Chondrocyte (in vitro differentiated cells): ENCODE measurements at regions not wholly inside any gene's neighbourhood (a gene's known extent, or its start where the extent isn't known, plus 50 kb on each side); places are given as distances from the start of the nearest gene placed in this dataset.

Experiments
- DNase-seq: peaks from one replicate; pipeline ENCODE4 v3.0.0; 2021; ENCODE audit warnings: mixed read lengths, low spot score
- H3K27ac Mint-ChIP-seq: one replicate; pipeline ENCODE4 v1.8.0; 2021; ENCODE audit warnings: mild to moderate bottlenecking, moderate library complexity, mixed read lengths; ENCODE audit not compliant: unreplicated experiment
- H3K27me3 Mint-ChIP-seq: 2 replicates; pipeline ENCODE4 v1.8.0; 2021; ENCODE audit warnings: low read depth, mixed read lengths
- H3K36me3 Mint-ChIP-seq: 2 replicates; pipeline ENCODE4 v1.8.0; 2021; ENCODE audit warnings: low read depth, mixed read lengths
- H3K4me1 Mint-ChIP-seq: 2 replicates; pipeline ENCODE4 v1.8.0; 2021; ENCODE audit warnings: low read depth, mild to moderate bottlenecking, mixed read lengths
- H3K4me3 Mint-ChIP-seq: one replicate; pipeline ENCODE4 v1.8.0; 2021; ENCODE audit warnings: mild to moderate bottlenecking, moderate library complexity, mixed read lengths; ENCODE audit not compliant: unreplicated experiment
- H3K9me3 Mint-ChIP-seq: 2 replicates; pipeline ENCODE4 v1.8.0; 2021; ENCODE audit warnings: low read depth, mixed read lengths
- TF ChIP-seq, protein P1 (sequence below): fragments of 200-600 bp; sonication (generic); IDR thresholded peaks from 2 replicates; pipeline ENCODE4 v1.5.0; 2021; ENCODE audit warnings: antibody characterized with exemption, mild to moderate bottlenecking, moderate library complexity

- TF ChIP-seq, protein P1, sequence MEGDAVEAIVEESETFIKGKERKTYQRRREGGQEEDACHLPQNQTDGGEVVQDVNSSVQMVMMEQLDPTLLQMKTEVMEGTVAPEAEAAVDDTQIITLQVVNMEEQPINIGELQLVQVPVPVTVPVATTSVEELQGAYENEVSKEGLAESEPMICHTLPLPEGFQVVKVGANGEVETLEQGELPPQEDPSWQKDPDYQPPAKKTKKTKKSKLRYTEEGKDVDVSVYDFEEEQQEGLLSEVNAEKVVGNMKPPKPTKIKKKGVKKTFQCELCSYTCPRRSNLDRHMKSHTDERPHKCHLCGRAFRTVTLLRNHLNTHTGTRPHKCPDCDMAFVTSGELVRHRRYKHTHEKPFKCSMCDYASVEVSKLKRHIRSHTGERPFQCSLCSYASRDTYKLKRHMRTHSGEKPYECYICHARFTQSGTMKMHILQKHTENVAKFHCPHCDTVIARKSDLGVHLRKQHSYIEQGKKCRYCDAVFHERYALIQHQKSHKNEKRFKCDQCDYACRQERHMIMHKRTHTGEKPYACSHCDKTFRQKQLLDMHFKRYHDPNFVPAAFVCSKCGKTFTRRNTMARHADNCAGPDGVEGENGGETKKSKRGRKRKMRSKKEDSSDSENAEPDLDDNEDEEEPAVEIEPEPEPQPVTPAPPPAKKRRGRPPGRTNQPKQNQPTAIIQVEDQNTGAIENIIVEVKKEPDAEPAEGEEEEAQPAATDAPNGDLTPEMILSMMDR = no peak
- Mint-ChIP-seq H3K27me3 (peaks cover 9% of the 10 kb centered on the region), H3K36me3 (no peaks in the 10 kb centered on the region), H3K27ac (no peak overlapping the region), H3K4me3 (no peak overlapping the region), H3K9me3 (peaks cover 7% of the 10 kb centered on the region), H3K4me1 (no peaks in the 10 kb centered on the region)
- no peak for DNase-seq
These were observed 298.7 kb upstream of the ARRDC4 start for GRCh38 chr15:97661796-97662195.

DNA sequence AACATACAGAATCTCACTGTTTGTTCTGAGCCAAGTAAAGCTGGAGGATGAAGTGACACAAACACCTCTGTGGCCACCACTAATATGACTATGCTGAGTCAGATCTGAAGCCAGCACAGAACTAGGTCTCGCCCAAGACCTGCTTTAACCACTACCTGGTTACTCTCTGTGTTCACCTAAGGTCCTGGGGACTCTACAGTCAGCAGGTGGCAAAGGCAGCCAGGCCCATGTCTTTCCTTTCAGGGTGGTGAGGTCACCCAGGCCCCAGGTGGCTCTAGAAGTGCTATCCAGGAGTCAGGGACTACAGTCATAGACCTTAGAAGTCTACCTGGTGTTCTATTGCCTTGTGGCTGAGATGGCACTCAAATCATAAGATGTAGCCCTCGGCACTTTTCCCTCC, 287.9 kb upstream of the ARRDC4 start:
- Mint-ChIP-seq H3K4me3 (no peak overlapping the region), H3K36me3 (no peaks in the 10 kb centered on the region), H3K4me1 (no peaks in the 10 kb centered on the region), H3K9me3 (peaks cover 13% of the 10 kb centered on the region), H3K27ac (no peak overlapping the region), H3K27me3 (peaks cover 3% of the 10 kb centered on the region)
- TF ChIP-seq, protein P1 = no peak
- DNase-seq = no peak

DNA sequence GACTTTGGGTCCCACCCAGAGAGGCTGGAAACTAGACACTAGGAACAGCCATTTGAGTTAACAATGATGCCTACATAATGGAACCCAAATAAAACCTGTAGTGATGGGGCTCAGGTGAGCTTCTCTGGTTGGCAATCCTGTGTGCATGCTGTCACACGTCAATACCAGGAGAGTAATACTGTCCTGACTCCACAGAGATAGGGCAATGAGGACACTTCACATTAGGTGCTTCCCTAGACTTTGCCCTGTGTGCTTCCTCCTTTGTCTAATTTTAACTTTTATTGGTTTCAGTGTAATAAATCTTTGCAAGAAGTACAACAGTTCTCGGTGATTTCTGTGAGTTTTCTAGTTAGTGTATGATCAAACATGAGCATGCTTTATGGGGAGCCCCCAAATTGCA, 281.8 kb upstream of the ARRDC4 start:
- Mint-ChIP-seq H3K4me1 (no peaks in the 10 kb centered on the region), H3K9me3 (peaks cover 13% of the 10 kb centered on the region), H3K27ac (no peak overlapping the region), H3K27me3 (peaks cover 2% of the 10 kb centered on the region), H3K4me3 (no peak overlapping the region), H3K36me3 (no peaks in the 10 kb centered on the region)
- TF ChIP-seq, protein P1 = no peak
- no peak for DNase-seq

- TF ChIP-seq, protein P1 = no peak
- DNase-seq = no peak
These were observed 281.3 kb upstream of the ARRDC4 start for GRCh38 chr15:97679106-97679688.

DNA sequence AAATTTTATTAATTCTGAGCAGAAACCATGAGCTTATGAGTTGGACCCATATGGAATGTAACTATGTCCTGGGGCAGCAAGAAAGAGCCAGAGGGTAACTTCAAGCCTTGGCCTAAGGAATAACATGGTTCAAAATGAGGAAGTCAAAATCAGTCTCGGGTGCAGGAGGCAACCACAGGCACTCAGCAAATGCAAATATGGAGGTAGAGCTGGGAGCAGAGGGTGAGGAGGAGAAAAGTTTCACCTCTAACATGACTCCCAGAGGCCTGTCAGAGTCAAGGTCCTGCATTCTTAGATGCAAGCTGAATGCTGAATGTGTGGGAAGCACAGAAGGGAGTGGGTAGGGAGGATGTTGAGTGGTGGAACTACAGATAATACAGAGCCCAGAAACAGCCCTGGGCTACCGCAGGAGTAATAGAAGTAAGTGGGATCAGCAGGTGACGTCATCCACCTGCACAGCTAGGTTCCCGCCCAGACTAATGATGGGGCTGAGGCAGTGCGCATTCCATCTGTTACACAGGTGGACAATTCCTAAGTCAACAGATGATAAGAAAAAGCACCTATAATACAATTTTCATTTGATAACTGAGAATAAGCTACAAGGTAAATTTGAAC, 279.8 kb upstream of the ARRDC4 start:
- Mint-ChIP-seq H3K27ac (no peak overlapping the region), H3K36me3 (no peaks in the 10 kb centered on the region), H3K27me3 (peaks cover 2% of the 10 kb centered on the region), H3K9me3 (no peaks in the 10 kb centered on the region), H3K4me1 (no peaks in the 10 kb centered on the region), H3K4me3 (no peak overlapping the region)
- no peak for DNase-seq
- TF ChIP-seq, protein P1 = no peak

More at GRCh38 chr15:97679106-97679688, 281.3 kb upstream of the ARRDC4 start:
- Mint-ChIP-seq H3K4me1 (no peaks in the 10 kb centered on the region), H3K27ac (no peak overlapping the region), H3K27me3 (peaks cover 2% of the 10 kb centered on the region), H3K4me3 (no peak overlapping the region), H3K36me3 (no peaks in the 10 kb centered on the region), H3K9me3 (peaks cover 11% of the 10 kb centered on the region)
